CD14-positive monocyte (primary cell): ENCODE measurements at regions not wholly inside any gene's neighbourhood (a gene's known extent, or its start where the extent isn't known, plus 50 kb on each side); places are given as distances from the start of the nearest gene placed in this dataset.

Source experiments
- DNase-seq, 3 donors: peaks; one replicate each; pipeline ENCODE4 v3.0.0-alpha.2; 2011 to 2022
- H2AFZ ChIP-seq: 2 replicates; pipeline ENCODE4 v1.6.0; 2012; ENCODE audit warnings: mild to moderate bottlenecking, low read depth, low read length, inconsistent platforms; ENCODE audit not compliant: insufficient read depth, poor library complexity, severe bottlenecking
- H3K27ac ChIP-seq, 2 donors: 1 replicate in 1 of 2; 2 replicates in 1 of 2; pipeline ENCODE4 v1.5.1; 2012 to 2013; ENCODE audit warnings: low read length in 2 of 2, control low read depth in 1 of 2, inconsistent platforms in 1 of 2, low read depth in 1 of 2, mild to moderate bottlenecking in 1 of 2
- H3K27me3 ChIP-seq, 2 donors: one replicate each; pipeline versions ENCODE4 v1.6.0 to v1.6.1; 2011 to 2013; ENCODE audit warnings: low read length in 2 of 2; ENCODE audit not compliant: control insufficient read depth in 2 of 2, insufficient read depth in 2 of 2
- H3K36me3 ChIP-seq, 2 donors: replicated peaks in 1 of 2; 1 replicate in 1 of 2; 2 replicates in 1 of 2; pipeline versions ENCODE4 v1.5.1 to v1.6.1; 2012 to 2013; ENCODE audit warnings: low read length in 2 of 2, control low read depth in 1 of 2, inconsistent platforms in 1 of 2, mild to moderate bottlenecking in 1 of 2; ENCODE audit not compliant: insufficient read depth in 2 of 2, control insufficient read depth in 1 of 2
- H3K4me1 ChIP-seq, 2 donors: 1 replicate in 1 of 2; 2 replicates in 1 of 2; pipeline versions ENCODE4 v1.5.1 to v1.6.1; 2012 to 2013; ENCODE audit warnings: low read length in 2 of 2, control low read depth in 1 of 2, inconsistent platforms in 1 of 2, mild to moderate bottlenecking in 1 of 2, moderate library complexity in 1 of 2; ENCODE audit not compliant: insufficient read depth in 2 of 2, control insufficient read depth in 1 of 2
- H3K4me2 ChIP-seq: replicated peaks from 2 replicates; pipeline ENCODE3; 2012; ENCODE audit warnings: low read length, moderate library complexity, mild to moderate bottlenecking; ENCODE audit not compliant: poor library complexity, severe bottlenecking; ENCODE audit errors: extremely low read depth
- H3K4me3 ChIP-seq, 3 experiments: fragments of 200-600 bp in 1 of 3; sonication (generic) in 1 of 3; replicated peaks in 1 of 3; 1 replicate in 2 of 3; 2 replicates in 1 of 3; pipeline ENCODE4 v1.5.1; 2011 to 2013; ENCODE audit warnings: low read length in 3 of 3, mild to moderate bottlenecking in 3 of 3, control low read depth in 2 of 3, low read depth in 2 of 3, inconsistent platforms in 1 of 3, moderate library complexity in 1 of 3
- H3K79me2 ChIP-seq: 2 replicates; pipeline ENCODE4 v1.6.0; 2012; ENCODE audit warnings: mild to moderate bottlenecking, control low read depth, inconsistent platforms, low read length, moderate library complexity; ENCODE audit not compliant: insufficient read depth
- H3K9ac ChIP-seq: 2 replicates; pipeline ENCODE4 v1.6.0; 2017; ENCODE audit warnings: low read length, mild to moderate bottlenecking; ENCODE audit not compliant: insufficient read depth, poor library complexity, severe bottlenecking
- H3K9me3 ChIP-seq, 2 donors: replicated peaks in 1 of 2; 1 replicate in 1 of 2; 2 replicates in 1 of 2; pipeline versions ENCODE4 v1.5.1 to v1.6.1; 2012 to 2013; ENCODE audit warnings: low read length in 2 of 2, control low read depth in 1 of 2; ENCODE audit not compliant: control insufficient read depth in 1 of 2, insufficient read depth in 1 of 2
- H4K20me1 ChIP-seq: 2 replicates; pipeline ENCODE4 v1.6.0; 2012; ENCODE audit warnings: mild to moderate bottlenecking, low read length, control low read depth, moderate library complexity; ENCODE audit not compliant: insufficient read depth
- H3K27ac Mint-ChIP-seq, 7 donors: one replicate each; pipeline ENCODE4 v1.8.0; 2020; ENCODE audit warnings: mild to moderate bottlenecking in 7 of 7, mixed read lengths in 7 of 7, moderate library complexity in 6 of 7, inconsistent platforms in 2 of 7
- H3K27me3 Mint-ChIP-seq, 3 donors: one replicate each; pipeline ENCODE4 v1.8.0; 2021 to 2022; ENCODE audit warnings: low read depth in 3 of 3, mild to moderate bottlenecking in 3 of 3, mixed read lengths in 3 of 3, moderate library complexity in 3 of 3, inconsistent platforms in 1 of 3
- H3K36me3 Mint-ChIP-seq, 2 donors: one replicate each; pipeline ENCODE4 v1.8.0; 2020; ENCODE audit warnings: mixed read lengths in 2 of 2, inconsistent platforms in 1 of 2, mild to moderate bottlenecking in 1 of 2
- H3K4me1 Mint-ChIP-seq: one replicate; pipeline ENCODE4 v1.8.0; 2020; ENCODE audit warnings: mild to moderate bottlenecking, mixed read lengths
- H3K4me3 Mint-ChIP-seq, 2 donors: one replicate each; pipeline ENCODE4 v1.8.0; 2020; ENCODE audit warnings: mild to moderate bottlenecking in 2 of 2, mixed read lengths in 2 of 2, moderate library complexity in 1 of 2
- H3K9me3 Mint-ChIP-seq, 7 donors: one replicate each; pipeline ENCODE4 v1.8.0; 2020 to 2022; ENCODE audit warnings: mixed read lengths in 7 of 7, mild to moderate bottlenecking in 6 of 7, moderate library complexity in 6 of 7, inconsistent platforms in 2 of 7
- CTCF ChIP-seq: fragments of 200-600 bp; IDR thresholded peaks from one replicate; pipeline ENCODE4 v1.8.0; 2022; ENCODE audit warnings: antibody characterized with exemption, mild to moderate bottlenecking
- WGBS: methylation state at CpG from one replicate; pipeline ENCODE4 v1.1.5; 2013; ENCODE audit warnings: missing lambda C conversion rate; ENCODE audit not compliant: insufficient coverage; 5-methylcytosine and 5-hydroxymethylcytosine counted together
- intact Hi-C, 2 donors: fragments of 100-400 bp; cut with micrococcal nuclease; formaldehyde crosslinking; loops; one replicate each; pipeline versions ENCODE4 v1.15.0 to v1.15.1; 2023

- H3K9me3 ChIP-seq = peaks cover 9 to 11% of the 10 kb centered on the region in 2 donors
- no peak overlapping the region for H3K27ac Mint-ChIP-seq
- no peak overlapping the region for H3K4me2 ChIP-seq
- no peak overlapping the region for H3K27ac ChIP-seq
- H3K79me2 ChIP-seq = no peaks in the 10 kb centered on the region
- H3K4me1 Mint-ChIP-seq = no peaks in the 10 kb centered on the region
- no peaks in the 10 kb centered on the region for H4K20me1 ChIP-seq
- no peak overlapping the region for H3K9ac ChIP-seq
- H3K4me3 Mint-ChIP-seq = no peak overlapping the region
- H3K4me3 ChIP-seq = no peak overlapping the region
- no peak overlapping the region for H2AFZ ChIP-seq
- peaks cover 2 to 13% (median 11%) of the 10 kb centered on the region in 7 donors for H3K9me3 Mint-ChIP-seq
- H3K4me1 ChIP-seq = no peaks in the 10 kb centered on the region
- no peaks in the 10 kb centered on the region for H3K36me3 Mint-ChIP-seq
- intact Hi-C loops = no loop called here
- H3K36me3 ChIP-seq = no peaks in the 10 kb centered on the region
- WGBS = 87% methylated on average over 7 of the region's 11 CpGs
- no peak for DNase-seq
- H3K27me3 ChIP-seq = no peaks in the 10 kb centered on the region
- TF ChIP-seq CTCF = no peak
- H3K27me3 Mint-ChIP-seq = peaks cover 0 to 1% (median 0%) of the 10 kb centered on the region in 3 donors
These were observed 136.5 kb upstream of the SOX11 start for GRCh38 chr2:5555636-5556035.

GRCh38 chr2:5561006-5561405 lies 131.2 kb upstream of the SOX11 start:
- intact Hi-C loops = no loop called here
- no peak overlapping the region for H3K4me3 Mint-ChIP-seq
- no peak for TF ChIP-seq CTCF

More at GRCh38 chr2:5561006-5561405, 131.2 kb upstream of the SOX11 start:
- H3K9me3 ChIP-seq = peaks cover 1 to 6% of the 10 kb centered on the region in 2 donors
- H3K4me3 ChIP-seq = no peak overlapping the region
- no peaks in the 10 kb centered on the region for H3K79me2 ChIP-seq
- 95% methylated on average over 8 of the region's 8 CpGs for WGBS
- no peaks in the 10 kb centered on the region for H3K36me3 ChIP-seq
- DNase-seq = no peak
- no peaks in the 10 kb centered on the region for H3K4me1 Mint-ChIP-seq
- no peak overlapping the region for H3K27ac ChIP-seq
- peaks cover 2 to 10% (median 4%) of the 10 kb centered on the region in 7 donors for H3K9me3 Mint-ChIP-seq
- H3K27ac Mint-ChIP-seq = no peak overlapping the region
- H3K27me3 Mint-ChIP-seq = peaks cover 0 to 4% (median 1%) of the 10 kb centered on the region in 3 donors
- no peaks in the 10 kb centered on the region for H3K36me3 Mint-ChIP-seq
- no peaks in the 10 kb centered on the region for H4K20me1 ChIP-seq
- no peaks in the 10 kb centered on the region for H3K4me1 ChIP-seq
- no peaks in the 10 kb centered on the region for H3K27me3 ChIP-seq
- no peak overlapping the region for H2AFZ ChIP-seq
- H3K4me2 ChIP-seq = no peak overlapping the region
- no peak overlapping the region for H3K9ac ChIP-seq
